ENCODE measurements at regions not wholly inside any gene's neighbourhood (a gene's known extent, or its start where the extent isn't known, plus 50 kb on each side); places are given as distances from the start of the nearest gene placed in this dataset.
"Not testable (repeated sequence)": the region's sequence is repeated elsewhere in the genome, so short reads cannot be mapped to it uniquely, and the experiment has no call there.

- in situ Hi-C loops (cut with HindIII; ENCODE audit: low sequenced_read_pairs) = no loop called here
- no peak for DNase-seq (ENCODE audit: low spot score)
Observed at GRCh38 chr3:101945980-101946379, 96.7 kb downstream of the NFKBIZ start.

- in situ Hi-C loops (cut with HindIII; ENCODE audit: low sequenced_read_pairs) = no loop called here
- DNase-seq (ENCODE audit: low spot score) = no peak
Observed at GRCh38 chr3:101946906-101947305, 97.6 kb downstream of the NFKBIZ start.

DNA sequence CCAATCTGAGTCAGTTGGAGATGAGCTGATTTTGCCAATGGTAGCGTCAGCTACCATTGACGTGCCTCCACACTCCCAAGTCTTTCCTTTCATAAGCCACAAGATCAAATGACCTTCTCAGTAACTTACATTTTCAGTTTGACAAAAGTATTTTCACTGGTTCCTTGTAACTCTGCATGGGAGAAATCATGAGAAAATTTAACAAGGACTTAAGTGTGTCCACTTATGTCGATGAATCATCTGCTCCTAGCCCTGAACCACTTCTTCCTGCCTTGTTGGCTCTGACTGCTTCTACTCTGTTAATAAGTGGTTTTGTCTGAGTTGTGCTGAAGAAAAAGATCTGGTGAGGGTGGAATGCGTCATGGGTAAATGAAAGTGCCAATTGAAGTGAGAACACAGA is 101.2 kb downstream of the NFKBIZ start:
- in situ Hi-C loops (cut with HindIII; ENCODE audit: low sequenced_read_pairs) = no loop called here
- DNase-seq (ENCODE audit: low spot score) = no peak

- DNase-seq (ENCODE audit: low spot score) = no peak
- in situ Hi-C loops (cut with HindIII; ENCODE audit: low sequenced_read_pairs) = no loop called here
Observed at GRCh38 chr3:101950985-101951733, 101.8 kb downstream of the NFKBIZ start.

DNA sequence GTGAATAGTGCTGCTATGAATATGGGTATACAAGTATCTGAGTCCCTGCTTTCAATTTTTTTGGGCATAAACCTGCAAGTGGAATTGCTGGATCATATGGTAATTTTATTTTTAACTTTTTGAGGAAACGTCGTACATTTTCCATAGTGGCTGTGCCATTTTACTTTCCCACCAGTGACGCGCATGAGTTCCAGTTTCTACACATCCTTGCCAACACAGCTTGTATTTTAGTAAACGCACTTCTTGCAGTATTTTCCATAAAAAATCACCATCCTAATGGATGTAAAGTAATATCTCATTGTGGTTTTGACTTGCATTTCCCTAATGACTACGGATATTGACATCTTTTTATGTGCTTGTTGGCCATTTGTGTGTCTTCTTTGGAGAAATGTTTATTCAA is 105.0 kb downstream of the NFKBIZ start:
- in situ Hi-C loops (cut with HindIII; ENCODE audit: low sequenced_read_pairs) = no loop called here

GRCh38 chr3:101954936-101955335 is 105.6 kb downstream of the NFKBIZ start:
- no peak for DNase-seq (ENCODE audit: low spot score)
- in situ Hi-C loops (cut with HindIII; ENCODE audit: low sequenced_read_pairs) = no loop called here

More for the DNA sequence above, 105.0 kb downstream of the NFKBIZ start:
- DNase-seq (ENCODE audit: low spot score) = no peak

DNA sequence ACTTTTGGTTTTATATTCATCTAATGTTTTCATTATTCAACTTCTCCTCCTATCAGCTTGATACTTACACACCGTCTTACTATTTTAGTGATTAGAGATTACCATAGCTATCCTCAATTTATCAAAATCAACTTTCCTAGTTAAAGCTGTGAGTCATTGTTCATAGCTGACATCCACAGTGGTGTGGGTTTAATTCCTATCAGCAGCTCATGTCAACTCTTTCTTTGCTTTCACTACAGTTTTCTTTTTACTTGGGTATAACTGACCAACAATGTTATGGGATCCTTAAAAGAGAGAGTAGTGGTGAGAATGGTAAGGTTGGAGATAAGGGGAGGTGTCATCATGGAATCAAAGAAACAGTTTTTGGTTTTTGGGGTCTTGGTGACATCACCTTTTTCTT is 112.7 kb downstream of the NFKBIZ start:
- in situ Hi-C loops (cut with HindIII; ENCODE audit: low sequenced_read_pairs) = no loop called here
- DNase-seq (ENCODE audit: low spot score) = no peak

DNA sequence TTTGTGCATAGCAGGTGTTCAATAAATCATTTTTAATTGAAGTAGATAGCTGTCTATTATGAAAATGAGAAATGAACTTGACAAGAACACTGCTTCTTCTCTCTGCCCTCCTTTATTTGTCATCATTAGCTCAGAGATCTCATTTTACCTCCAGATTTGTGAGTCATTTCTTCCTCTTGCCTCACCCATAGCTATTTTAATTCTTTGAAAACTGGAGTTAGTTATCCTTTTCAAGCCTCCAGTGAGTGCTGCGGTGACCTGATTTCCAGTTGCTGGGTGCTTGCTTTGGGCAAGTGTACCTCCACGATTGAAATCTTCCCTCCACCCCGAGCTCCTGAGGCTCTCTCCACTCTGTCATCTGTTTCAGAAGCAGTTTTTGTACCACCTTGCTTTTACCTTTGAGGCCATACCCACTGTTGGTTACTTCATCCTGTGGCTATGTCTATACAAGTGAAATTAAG is 114.6 kb downstream of the NFKBIZ start:
- in situ Hi-C loops (cut with HindIII; ENCODE audit: low sequenced_read_pairs) = no loop called here
- no peak for DNase-seq (ENCODE audit: low spot score)

DNA sequence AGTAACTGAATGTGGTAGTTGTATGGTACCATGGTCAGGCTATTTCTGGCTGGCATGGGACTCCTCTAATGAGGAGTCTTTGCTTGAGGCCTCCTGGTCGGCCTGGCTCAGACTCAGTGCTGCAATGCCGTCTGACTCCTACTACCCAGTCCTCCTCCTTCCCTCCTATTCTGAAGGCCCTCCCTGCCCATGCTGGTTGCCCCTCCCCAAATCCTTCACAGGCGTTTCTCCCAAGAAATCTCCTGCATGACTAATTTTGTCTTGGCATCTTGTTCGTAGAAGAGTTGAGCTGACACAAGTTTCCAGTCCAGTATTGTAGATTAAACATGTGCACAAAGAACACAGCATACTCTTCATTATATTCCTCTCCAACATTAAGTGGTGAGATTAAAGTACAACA is 115.5 kb downstream of the NFKBIZ start:
- in situ Hi-C loops (cut with HindIII; ENCODE audit: low sequenced_read_pairs) = no loop called here
- DNase-seq (ENCODE audit: low spot score) = no peak

GRCh38 chr3:101966226-101966625 is 116.9 kb downstream of the NFKBIZ start:
- DNase-seq (ENCODE audit: low spot score) = no peak
- in situ Hi-C loops (cut with HindIII; ENCODE audit: low sequenced_read_pairs) = no loop called here

GRCh38 chr3:101970212-101970611 is 120.9 kb downstream of the NFKBIZ start:
- in situ Hi-C loops (cut with HindIII; ENCODE audit: low sequenced_read_pairs) = no loop called here

GRCh38 chr3:101970905-101971304 is 121.6 kb downstream of the NFKBIZ start:
- DNase-seq (ENCODE audit: low spot score) = no peak

More at GRCh38 chr3:101970212-101970611, 120.9 kb downstream of the NFKBIZ start:
- DNase-seq (ENCODE audit: low spot score) = no peak

GRCh38 chr3:101972430-101973162 is 123.3 kb downstream of the NFKBIZ start:
- in situ Hi-C loops (cut with HindIII; ENCODE audit: low sequenced_read_pairs) = no loop called here
- DNase-seq (ENCODE audit: low spot score) = no peak

More at GRCh38 chr3:101970905-101971304, 121.6 kb downstream of the NFKBIZ start:
- in situ Hi-C loops (cut with HindIII; ENCODE audit: low sequenced_read_pairs) = no loop called here

- DNase-seq (ENCODE audit: low spot score) = no peak
- in situ Hi-C loops (cut with HindIII; ENCODE audit: low sequenced_read_pairs) = no loop called here
Observed at GRCh38 chr3:101973163-101973505, 123.8 kb downstream of the NFKBIZ start.

DNA sequence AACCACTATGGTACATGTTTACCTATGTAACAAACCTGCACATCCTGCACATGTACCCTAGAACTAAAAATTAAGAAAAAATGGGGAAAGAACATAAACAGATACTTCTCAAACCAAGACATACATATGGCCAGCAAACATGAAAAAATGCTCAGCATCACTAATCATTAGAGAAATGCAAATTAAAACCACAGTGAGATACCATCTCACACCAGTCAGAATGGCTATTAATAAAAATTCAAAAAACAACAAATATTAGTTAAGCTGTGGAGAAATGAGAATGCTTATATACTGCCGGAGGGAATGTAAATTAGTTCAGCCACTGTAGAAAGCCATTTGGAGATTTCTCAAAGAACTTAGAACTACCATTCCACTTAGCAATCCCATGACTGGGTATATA is 126.1 kb downstream of the NFKBIZ start:
- DNase-seq (ENCODE audit: low spot score); in situ Hi-C loops (cut with HindIII; ENCODE audit: low sequenced_read_pairs): not testable (repeated sequence)

- DNase-seq (ENCODE audit: low spot score) = no peak
- in situ Hi-C loops (cut with HindIII; ENCODE audit: low sequenced_read_pairs) = no loop called here
Observed at GRCh38 chr3:101976473-101976872, 127.2 kb downstream of the NFKBIZ start.

GRCh38 chr3:101978348-101978747 is 129.0 kb downstream of the NFKBIZ start:
- in situ Hi-C loops (cut with HindIII; ENCODE audit: low sequenced_read_pairs) = no loop called here
- no peak for DNase-seq (ENCODE audit: low spot score)

DNA sequence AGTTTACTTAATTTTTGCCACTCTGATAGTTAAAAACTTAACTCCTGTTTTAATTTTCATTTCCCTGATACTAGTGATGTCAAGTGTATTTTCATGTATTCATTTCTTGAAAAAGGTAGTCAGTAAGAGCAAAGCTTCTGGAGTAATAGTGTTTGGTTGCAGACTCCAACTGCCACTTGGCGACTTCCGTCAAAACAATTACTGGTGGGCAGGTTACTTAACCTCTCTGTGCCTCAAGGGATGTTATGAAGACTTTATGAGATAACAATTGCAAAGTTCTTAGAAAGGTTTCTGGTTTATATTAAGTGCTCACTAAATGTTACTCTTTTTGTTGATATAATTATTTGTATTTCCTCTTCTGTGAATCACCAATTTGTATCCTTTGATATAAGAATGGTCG is 129.7 kb downstream of the NFKBIZ start:
- no peak for DNase-seq (ENCODE audit: low spot score)
- in situ Hi-C loops (cut with HindIII; ENCODE audit: low sequenced_read_pairs) = no loop called here

DNA sequence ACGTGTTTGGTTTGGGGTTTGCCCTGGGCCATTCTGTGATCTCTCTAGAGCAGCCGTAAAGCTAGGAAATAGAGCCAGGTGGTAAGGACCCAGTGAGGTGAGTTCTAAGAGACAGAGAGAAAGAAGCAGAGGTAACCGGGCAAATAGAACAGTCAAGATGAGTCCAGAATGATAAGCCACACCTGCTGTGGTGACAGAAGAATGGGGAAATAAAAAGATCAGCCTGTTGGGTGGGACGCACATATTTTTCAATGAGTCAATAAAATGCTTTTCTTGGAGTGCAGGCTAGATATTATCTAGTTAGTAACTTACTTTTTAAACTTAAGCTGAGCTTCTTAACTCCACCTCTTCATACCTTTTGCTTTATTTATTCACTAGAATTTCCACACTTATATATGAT is 135.0 kb downstream of the NFKBIZ start:
- in situ Hi-C loops (cut with HindIII; ENCODE audit: low sequenced_read_pairs) = no loop called here
- no peak for DNase-seq (ENCODE audit: low spot score)

- DNase-seq (ENCODE audit: low spot score) = no peak
- in situ Hi-C loops (cut with HindIII; ENCODE audit: low sequenced_read_pairs) = no loop called here
Observed at GRCh38 chr3:101988596-101988995, 139.3 kb downstream of the NFKBIZ start.

All from G401 (cell line).